A673 (cell line): ENCODE measurements at regions not wholly inside any gene's neighbourhood (a gene's known extent, or its start where the extent isn't known, plus 50 kb on each side); places are given as distances from the start of the nearest gene placed in this dataset.

ENCODE experiments used
- CTCF ChIP-seq: fragments of 300-800, 200-600 bp; sonication (generic); conservative IDR thresholded peaks from 2 replicates; pipeline ENCODE4 v1.5.1; 2017; ENCODE audit warnings: low read depth, mild to moderate bottlenecking, antibody characterized with exemption, low read length, moderate library complexity, mixed read lengths
- EZH2 ChIP-seq: fragments of 200-600 bp; sonication (generic); IDR thresholded peaks from 2 replicates; pipeline ENCODE4 v1.6.1; 2017; ENCODE audit warnings: borderline replicate concordance, low read depth, mild to moderate bottlenecking, mixed read lengths, antibody characterized with exemption, low read length; ENCODE audit not compliant: poor library complexity, severe bottlenecking

DNA sequence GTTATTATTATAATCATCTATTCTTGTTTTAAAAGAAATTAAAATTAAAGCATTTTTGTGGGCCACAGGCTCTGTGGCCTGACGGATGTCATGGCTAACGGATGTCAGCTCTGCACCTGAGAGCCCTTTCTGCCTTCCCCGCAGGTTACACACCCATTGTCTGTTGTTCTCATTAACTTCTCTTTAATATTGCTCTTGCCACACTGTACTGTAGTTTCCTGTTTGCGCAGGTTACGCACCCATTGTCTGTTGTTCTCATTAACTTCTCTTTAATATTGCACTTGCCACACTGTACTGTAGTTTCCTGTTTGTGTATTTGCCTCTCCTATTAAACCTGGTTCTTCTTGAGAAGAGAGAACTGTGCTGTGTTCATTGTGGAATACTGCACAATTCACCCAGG lies 294.4 kb upstream of the PLXNA2 start:
- TF ChIP-seq CTCF (no peak), EZH2 (no peak)
